Hepatocyte (in vitro differentiated cells): ENCODE measurements at regions not wholly inside any gene's neighbourhood (a gene's known extent, or its start where the extent isn't known, plus 50 kb on each side); places are given as distances from the start of the nearest gene placed in this dataset.

Source experiments
- EZH2phosphoT487 ChIP-seq: fragments of 200-600 bp; sonication (generic); IDR thresholded peaks from one replicate; pipeline ENCODE4 v1.6.1; 2018; ENCODE audit warnings: antibody characterized with exemption, mild to moderate bottlenecking, low read depth, moderate library complexity; ENCODE audit not compliant: unreplicated experiment, severe bottlenecking
- TF ChIP-seq, protein P1 (sequence below): fragments of 200-600 bp; sonication (generic); IDR thresholded peaks from 2 replicates; pipeline ENCODE4 v1.5.1; 2016; ENCODE audit warnings: antibody characterized with exemption, mild to moderate bottlenecking; ENCODE audit not compliant: poor library complexity

GRCh38 chr16:85974428-85975375 lies 75.7 kb downstream of the IRF8 start:
- TF ChIP-seq, protein P1, sequence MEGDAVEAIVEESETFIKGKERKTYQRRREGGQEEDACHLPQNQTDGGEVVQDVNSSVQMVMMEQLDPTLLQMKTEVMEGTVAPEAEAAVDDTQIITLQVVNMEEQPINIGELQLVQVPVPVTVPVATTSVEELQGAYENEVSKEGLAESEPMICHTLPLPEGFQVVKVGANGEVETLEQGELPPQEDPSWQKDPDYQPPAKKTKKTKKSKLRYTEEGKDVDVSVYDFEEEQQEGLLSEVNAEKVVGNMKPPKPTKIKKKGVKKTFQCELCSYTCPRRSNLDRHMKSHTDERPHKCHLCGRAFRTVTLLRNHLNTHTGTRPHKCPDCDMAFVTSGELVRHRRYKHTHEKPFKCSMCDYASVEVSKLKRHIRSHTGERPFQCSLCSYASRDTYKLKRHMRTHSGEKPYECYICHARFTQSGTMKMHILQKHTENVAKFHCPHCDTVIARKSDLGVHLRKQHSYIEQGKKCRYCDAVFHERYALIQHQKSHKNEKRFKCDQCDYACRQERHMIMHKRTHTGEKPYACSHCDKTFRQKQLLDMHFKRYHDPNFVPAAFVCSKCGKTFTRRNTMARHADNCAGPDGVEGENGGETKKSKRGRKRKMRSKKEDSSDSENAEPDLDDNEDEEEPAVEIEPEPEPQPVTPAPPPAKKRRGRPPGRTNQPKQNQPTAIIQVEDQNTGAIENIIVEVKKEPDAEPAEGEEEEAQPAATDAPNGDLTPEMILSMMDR = no peak
- no peak for TF ChIP-seq EZH2phosphoT487
